ENCODE measurements at regions not wholly inside any gene's neighbourhood (a gene's known extent, or its start where the extent isn't known, plus 50 kb on each side); places are given as distances from the start of the nearest gene placed in this dataset.

DNA sequence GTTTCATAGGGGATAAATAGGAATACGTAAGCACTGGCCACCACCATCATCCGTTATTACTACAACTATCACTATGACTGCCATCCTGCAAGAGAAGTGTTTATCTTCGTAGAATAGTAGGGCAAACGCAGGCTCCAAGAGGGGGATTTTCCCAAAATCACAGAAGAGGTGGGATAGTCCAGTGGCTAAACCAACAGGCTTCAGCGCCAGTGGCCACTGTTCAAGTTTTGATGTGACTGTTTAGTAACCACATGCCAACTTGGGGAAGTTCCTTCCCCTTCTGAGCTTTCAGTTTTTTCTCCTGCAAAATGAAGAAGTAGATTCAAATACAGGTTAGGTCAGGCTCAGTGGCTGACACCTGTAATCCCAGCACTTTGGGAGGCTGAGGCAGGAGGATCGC is 60.7 kb upstream of the GRIN2A start:
- TF ChIP-seq L3MBTL2 (conservative IDR thresholded peaks at IDR 0.05): no peak
- TF ChIP-seq HDGF (IDR thresholded peaks at IDR 0.05; ENCODE audit: borderline replicate concordance): no peak
- no peak for TF ChIP-seq TARDBP (IDR thresholded peaks at IDR 0.05)
- no peak for TF ChIP-seq FOXK2 (IDR thresholded peaks at IDR 0.05)
